ENCODE measurements at regions not wholly inside any gene's neighbourhood (a gene's known extent, or its start where the extent isn't known, plus 50 kb on each side); places are given as distances from the start of the nearest gene placed in this dataset.

DNA sequence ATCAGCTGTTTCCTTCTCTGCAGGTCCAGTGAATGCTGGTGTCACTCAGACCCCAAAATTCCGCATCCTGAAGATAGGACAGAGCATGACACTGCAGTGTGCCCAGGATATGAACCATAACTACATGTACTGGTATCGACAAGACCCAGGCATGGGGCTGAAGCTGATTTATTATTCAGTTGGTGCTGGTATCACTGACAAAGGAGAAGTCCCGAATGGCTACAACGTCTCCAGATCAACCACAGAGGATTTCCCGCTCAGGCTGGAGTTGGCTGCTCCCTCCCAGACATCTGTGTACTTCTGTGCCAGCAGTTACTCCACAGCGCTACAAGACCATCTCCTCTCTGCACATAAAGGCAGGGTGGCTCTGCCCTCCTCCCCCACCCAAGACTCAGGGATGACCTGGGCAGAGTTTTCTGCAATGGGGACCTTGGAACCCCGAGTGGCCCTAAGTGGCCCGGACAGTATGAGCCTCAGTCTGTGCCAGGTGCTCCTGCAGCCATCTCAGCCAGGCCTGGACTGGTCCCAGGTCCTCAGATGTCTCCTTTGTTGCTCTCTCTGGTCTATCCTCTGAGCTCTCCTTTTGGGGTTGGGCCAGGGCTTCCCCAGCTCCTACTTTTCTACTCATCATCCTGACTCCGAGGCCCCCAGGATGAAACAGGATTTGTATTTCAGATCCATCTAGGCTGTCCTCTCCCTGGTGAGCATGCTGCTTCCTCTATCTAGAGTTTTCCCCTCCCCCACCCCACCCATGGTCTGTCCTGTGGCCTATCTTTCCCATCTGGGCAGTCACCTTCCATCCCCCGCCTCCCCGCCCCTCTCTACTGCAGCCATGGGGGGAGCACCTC is 212.1 kb upstream of the PRSS58 start:
- TF ChIP-seq POLR2AphosphoS5 (IDR thresholded peaks at IDR 0.05), result no peak
- TF ChIP-seq, protein P1, sequence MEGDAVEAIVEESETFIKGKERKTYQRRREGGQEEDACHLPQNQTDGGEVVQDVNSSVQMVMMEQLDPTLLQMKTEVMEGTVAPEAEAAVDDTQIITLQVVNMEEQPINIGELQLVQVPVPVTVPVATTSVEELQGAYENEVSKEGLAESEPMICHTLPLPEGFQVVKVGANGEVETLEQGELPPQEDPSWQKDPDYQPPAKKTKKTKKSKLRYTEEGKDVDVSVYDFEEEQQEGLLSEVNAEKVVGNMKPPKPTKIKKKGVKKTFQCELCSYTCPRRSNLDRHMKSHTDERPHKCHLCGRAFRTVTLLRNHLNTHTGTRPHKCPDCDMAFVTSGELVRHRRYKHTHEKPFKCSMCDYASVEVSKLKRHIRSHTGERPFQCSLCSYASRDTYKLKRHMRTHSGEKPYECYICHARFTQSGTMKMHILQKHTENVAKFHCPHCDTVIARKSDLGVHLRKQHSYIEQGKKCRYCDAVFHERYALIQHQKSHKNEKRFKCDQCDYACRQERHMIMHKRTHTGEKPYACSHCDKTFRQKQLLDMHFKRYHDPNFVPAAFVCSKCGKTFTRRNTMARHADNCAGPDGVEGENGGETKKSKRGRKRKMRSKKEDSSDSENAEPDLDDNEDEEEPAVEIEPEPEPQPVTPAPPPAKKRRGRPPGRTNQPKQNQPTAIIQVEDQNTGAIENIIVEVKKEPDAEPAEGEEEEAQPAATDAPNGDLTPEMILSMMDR (IDR thresholded peaks at IDR 0.05), result no peak

Data from breast epithelium (tissue), 3 donors.